Psoas muscle (tissue), 7 donors: ENCODE measurements at regions not wholly inside any gene's neighbourhood (a gene's known extent, or its start where the extent isn't known, plus 50 kb on each side); places are given as distances from the start of the nearest gene placed in this dataset.

ENCODE experiments used
- ATAC-seq, 4 donors: fragments of 200-7000 bp; cut with Tn5 transposase; one replicate each; pipeline ENCODE4 v1.9.1; 2020; ENCODE audit warnings: moderate library complexity in 3 of 4, mild to moderate bottlenecking in 2 of 4
- DNase-seq, 2 donors: peaks; one replicate each; pipeline ENCODE4 v3.0.0-alpha.2; 2020
- H3K27ac ChIP-seq: fragments of 200-600 bp; one replicate; pipeline ENCODE4 v1.8.0; 2022
- H3K27me3 ChIP-seq, 3 donors: fragments of 200-600 bp in 1 of 3; one replicate each; pipeline versions ENCODE4 v1.6.1 to v1.8.0; 2013 to 2022; ENCODE audit warnings: low read length in 2 of 3, mild to moderate bottlenecking in 2 of 3, moderate library complexity in 1 of 3; ENCODE audit not compliant: insufficient read depth in 3 of 3
- H3K36me3 ChIP-seq, 2 donors: fragments of 200-600 bp in 1 of 2; one replicate each; pipeline versions ENCODE4 v1.6.1 to v1.8.0; 2013 to 2022; ENCODE audit warnings: low read depth in 1 of 2, mild to moderate bottlenecking in 1 of 2, moderate library complexity in 1 of 2; ENCODE audit not compliant: insufficient read depth in 1 of 2
- H3K4me1 ChIP-seq: fragments of 200-600 bp; one replicate; pipeline ENCODE4 v1.8.0; 2022
- H3K4me3 ChIP-seq: fragments of 200-600 bp; one replicate; pipeline ENCODE4 v1.8.0; 2022; ENCODE audit warnings: mild to moderate bottlenecking
- H3K9me3 ChIP-seq: fragments of 200-600 bp; one replicate; pipeline ENCODE4 v1.8.0; 2022
- WGBS, 3 donors: extraction: QIAGEN DNeasy Blood & Tissue Kit; methylation state at CpG; one replicate each; pipeline versions ENCODE4 v1.1.6 to v1.1.7; 2013; 5-methylcytosine and 5-hydroxymethylcytosine counted together
- intact Hi-C, 2 donors: fragments of 100-400 bp; cut with DNase I; formaldehyde crosslinking; loops; one replicate each; pipeline versions ENCODE4 v1.11.0 to v1.14.2; 2022
- TF ChIP-seq, protein P1 (sequence below): fragments of 200-600 bp; IDR thresholded peaks from one replicate; pipeline ENCODE4 v1.8.0; 2022; ENCODE audit warnings: antibody characterized with exemption
- donor health status: healthy with polysubstance abuse.
- donor health status: DM: no; HTN: no; CAD: no; lungs with moderate emphysema.
- donor health status: Bipolar disorder and iron deficiency.
- donor health status: healthy.
- donor health status: DM: yes; HTN: yes; CAD: no.
- donor health status: DM: no; HTN: no; CAD: no.
- donor health status: DM: yes; HTN: yes; CAD: no.

DNA sequence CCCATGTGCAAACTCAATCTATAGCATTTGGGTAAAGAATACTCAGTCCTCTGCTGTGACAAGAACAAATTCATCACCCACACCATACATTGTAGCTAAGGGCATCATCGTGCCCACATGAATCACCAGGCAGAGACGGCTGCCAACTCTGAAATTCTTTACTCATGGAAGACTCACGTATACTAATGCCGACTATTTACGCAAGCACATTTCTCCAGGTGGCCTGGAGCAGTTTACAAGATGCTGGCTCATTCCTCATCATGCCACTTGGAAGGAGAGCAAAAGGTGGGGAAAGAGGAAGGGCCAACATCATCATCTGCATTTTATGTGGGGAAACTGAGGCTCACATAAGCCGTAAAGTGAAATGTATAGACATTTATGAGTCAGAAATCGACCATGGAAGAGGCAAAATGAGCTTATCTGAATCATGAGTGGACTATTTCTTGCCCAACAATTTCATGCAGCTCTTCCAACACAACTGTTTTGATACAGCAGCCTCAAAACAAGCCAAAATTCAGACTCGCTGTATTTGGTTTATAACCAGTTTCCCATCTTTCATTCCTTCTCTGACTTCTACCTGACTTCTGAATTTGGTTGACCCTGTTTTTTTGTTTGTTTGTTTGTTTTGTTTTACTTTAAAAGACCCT lies 213.9 kb upstream of the SERP2 start:
- no peaks in the 10 kb centered on the region for H3K9me3 ChIP-seq
- peak overlapping the region; percentile 0 for H3K4me3 ChIP-seq
- H3K27ac ChIP-seq = peak overlapping the region; percentile 87
- intact Hi-C loops = loop anchor here in 1 of 2 donors (10.0 kb wide), 1 partner anchor 75 kb away; no protein-coding TSS in a partner anchor
- no peaks in the 10 kb centered on the region for H3K27me3 ChIP-seq
- H3K36me3 ChIP-seq = no peaks in the 10 kb centered on the region
- TF ChIP-seq, protein P1, sequence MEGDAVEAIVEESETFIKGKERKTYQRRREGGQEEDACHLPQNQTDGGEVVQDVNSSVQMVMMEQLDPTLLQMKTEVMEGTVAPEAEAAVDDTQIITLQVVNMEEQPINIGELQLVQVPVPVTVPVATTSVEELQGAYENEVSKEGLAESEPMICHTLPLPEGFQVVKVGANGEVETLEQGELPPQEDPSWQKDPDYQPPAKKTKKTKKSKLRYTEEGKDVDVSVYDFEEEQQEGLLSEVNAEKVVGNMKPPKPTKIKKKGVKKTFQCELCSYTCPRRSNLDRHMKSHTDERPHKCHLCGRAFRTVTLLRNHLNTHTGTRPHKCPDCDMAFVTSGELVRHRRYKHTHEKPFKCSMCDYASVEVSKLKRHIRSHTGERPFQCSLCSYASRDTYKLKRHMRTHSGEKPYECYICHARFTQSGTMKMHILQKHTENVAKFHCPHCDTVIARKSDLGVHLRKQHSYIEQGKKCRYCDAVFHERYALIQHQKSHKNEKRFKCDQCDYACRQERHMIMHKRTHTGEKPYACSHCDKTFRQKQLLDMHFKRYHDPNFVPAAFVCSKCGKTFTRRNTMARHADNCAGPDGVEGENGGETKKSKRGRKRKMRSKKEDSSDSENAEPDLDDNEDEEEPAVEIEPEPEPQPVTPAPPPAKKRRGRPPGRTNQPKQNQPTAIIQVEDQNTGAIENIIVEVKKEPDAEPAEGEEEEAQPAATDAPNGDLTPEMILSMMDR = no peak
- ATAC-seq = peak in 1 of 4 donors; percentile 25
- WGBS, 3 donors = 49 to 72% (median 53%) methylated on average over 8 of the region's 8 CpGs
- peaks cover 67% of the 10 kb centered on the region for H3K4me1 ChIP-seq
- DNase-seq = no peak

DNA sequence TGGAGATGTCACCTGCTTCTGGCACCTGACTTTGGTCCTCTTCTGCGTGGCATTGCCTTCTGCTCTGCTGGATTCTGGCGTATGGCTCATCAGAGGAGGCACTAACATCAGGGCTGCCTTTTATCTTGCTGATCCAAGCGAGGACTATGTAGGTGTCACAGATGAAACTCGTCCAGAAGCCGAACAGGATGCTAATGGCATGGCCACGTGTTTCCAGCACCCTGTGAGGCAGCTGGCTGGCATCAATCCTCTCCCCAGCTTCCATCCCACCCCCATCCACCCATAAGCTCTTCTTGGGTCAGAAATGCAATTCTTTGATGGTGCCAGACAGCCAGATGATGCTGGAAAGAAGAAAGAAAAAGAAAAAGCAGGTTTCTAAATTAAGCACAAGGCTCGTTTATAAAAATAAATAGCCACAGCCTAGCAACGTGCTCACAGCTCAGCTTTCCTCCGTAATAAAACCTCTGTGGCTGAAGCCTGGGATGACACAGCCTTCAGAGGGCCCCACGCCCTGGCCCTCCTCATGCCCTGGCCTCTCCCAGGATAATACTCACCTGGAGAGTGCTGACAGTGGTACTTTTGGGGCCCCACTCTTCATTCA lies 212.9 kb upstream of the SERP2 start:
- no peak for DNase-seq
- no peaks in the 10 kb centered on the region for H3K36me3 ChIP-seq
- peak overlapping the region; percentile 87 for H3K27ac ChIP-seq
- H3K4me3 ChIP-seq = peak overlapping the region; percentile 0
- no peaks in the 10 kb centered on the region for H3K27me3 ChIP-seq
- intact Hi-C loops = no loop called here
- peaks cover 58% of the 10 kb centered on the region for H3K4me1 ChIP-seq
- no peaks in the 10 kb centered on the region for H3K9me3 ChIP-seq
- TF ChIP-seq, protein P1 = no peak
- peak; percentile 11 to 66 (median 56) for ATAC-seq
- WGBS, 3 donors = 17 to 27% (median 26%) methylated on average over 10 of the region's 10 CpGs

DNA sequence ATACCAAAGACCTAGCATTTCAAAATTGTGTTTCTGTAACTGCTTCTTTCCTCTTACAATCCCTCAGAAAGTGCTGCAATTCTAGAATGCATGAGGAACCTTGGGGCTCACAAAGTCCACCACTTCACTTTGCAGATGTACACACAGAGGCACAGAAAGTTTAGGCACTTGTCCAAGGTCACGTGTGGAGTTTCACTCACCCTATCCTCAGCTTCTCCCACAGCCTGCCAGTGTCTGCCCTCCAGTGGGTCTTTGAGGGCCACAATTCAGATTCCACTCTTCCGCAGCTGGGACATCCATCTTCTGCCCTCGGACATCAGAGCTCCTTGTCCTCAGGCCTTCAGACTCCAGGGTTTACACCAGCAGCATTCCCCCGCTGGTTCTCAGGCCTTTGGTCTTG lies 210.5 kb upstream of the SERP2 start:
- Histone ChIP-seq H3K27ac (no peak overlapping the region), H3K36me3 (no peaks in the 10 kb centered on the region), H3K4me3 (no peak overlapping the region), H3K4me1 (peaks cover 34% of the 10 kb centered on the region), H3K27me3 (no peaks in the 10 kb centered on the region), H3K9me3 (no peaks in the 10 kb centered on the region)
- ATAC-seq (no peak), DNase-seq (no peak)
- 79 to 94% (median 86%) methylated on average over 4 of the region's 4 CpGs for WGBS, 3 donors
- intact Hi-C loops = no loop called here
- TF ChIP-seq, protein P1 = no peak

DNA sequence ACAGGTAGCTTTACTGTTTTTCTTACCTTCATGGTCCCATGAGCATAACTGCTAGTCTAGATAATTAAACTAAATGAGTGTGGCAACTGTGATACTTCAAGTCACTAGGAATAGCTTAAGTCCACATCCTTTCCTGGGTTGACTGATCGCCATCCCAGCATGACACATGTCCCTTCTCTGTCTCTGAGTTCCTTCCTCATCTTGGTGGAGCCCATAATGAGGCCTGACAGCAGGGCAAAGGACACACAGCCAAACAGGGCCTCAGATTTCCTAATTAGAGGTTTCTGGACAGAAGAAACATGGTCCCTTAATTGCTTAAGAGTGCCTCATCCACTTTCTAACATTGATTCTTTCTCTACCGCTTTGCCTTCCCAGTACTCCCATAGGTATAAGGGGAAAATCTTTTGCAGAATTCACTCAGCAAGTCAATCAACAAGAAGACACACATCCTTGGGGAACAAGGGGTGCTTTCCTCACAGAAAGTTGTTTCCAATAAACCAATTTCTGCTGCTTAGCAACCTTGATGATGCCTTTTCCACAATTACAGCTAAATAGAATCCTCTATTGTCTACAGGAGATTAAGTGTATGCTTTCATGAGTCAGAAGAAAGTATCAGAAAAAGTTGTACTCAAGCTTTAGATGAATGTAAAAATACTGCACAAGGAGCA lies 208.3 kb upstream of the SERP2 start:
- TF ChIP-seq, protein P1 = no peak
- Histone ChIP-seq H3K9me3 (no peaks in the 10 kb centered on the region), H3K4me3 (no peak overlapping the region), H3K4me1 (peaks cover 14% of the 10 kb centered on the region), H3K36me3 (no peaks in the 10 kb centered on the region), H3K27me3 (no peaks in the 10 kb centered on the region), H3K27ac (no peak overlapping the region)
- intact Hi-C loops = no loop called here
- WGBS, 3 donors = 82 to 90% (median 83%) methylated on average over 2 of the region's 2 CpGs
- ATAC-seq (no peak), DNase-seq (no peak)
